ENCODE measurements at regions not wholly inside any gene's neighbourhood (a gene's known extent, or its start where the extent isn't known, plus 50 kb on each side); places are given as distances from the start of the nearest gene placed in this dataset.

DNA sequence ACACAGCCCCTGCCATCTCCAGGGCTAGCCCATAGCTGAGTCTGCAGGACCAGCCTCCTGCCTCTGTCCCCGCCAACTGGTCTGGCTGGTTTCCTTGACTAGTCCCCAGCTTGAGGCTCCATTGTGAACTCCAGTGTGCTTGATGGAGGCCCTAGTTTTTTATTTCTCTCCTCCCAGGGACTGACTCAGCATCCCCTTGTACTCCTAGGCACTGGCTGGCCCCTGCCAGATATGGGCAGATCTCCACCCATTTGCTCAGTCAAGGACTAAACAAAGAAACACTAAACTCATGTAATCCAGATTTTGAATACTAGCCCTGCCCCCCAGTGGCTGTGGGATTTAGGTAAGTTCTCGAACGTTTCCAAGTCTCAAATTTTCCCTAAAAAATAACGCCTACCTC, 415.4 kb upstream of the RORA start:
- intact Hi-C loops (cut with DNase I; ENCODE audit: low total_unique reads) = no loop called here
- TF ChIP-seq, protein P1, sequence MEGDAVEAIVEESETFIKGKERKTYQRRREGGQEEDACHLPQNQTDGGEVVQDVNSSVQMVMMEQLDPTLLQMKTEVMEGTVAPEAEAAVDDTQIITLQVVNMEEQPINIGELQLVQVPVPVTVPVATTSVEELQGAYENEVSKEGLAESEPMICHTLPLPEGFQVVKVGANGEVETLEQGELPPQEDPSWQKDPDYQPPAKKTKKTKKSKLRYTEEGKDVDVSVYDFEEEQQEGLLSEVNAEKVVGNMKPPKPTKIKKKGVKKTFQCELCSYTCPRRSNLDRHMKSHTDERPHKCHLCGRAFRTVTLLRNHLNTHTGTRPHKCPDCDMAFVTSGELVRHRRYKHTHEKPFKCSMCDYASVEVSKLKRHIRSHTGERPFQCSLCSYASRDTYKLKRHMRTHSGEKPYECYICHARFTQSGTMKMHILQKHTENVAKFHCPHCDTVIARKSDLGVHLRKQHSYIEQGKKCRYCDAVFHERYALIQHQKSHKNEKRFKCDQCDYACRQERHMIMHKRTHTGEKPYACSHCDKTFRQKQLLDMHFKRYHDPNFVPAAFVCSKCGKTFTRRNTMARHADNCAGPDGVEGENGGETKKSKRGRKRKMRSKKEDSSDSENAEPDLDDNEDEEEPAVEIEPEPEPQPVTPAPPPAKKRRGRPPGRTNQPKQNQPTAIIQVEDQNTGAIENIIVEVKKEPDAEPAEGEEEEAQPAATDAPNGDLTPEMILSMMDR (IDR thresholded peaks at IDR 0.05) = no peak
- TF ChIP-seq POLR2A (IDR thresholded peaks at IDR 0.05) = no peak
- Histone ChIP-seq H3K36me3 (no peaks in the 10 kb centered on the region), H3K9me3 (no peaks in the 10 kb centered on the region), H3K27ac (no peak overlapping the region), H3K4me1 (no peaks in the 10 kb centered on the region), H3K27me3 (no peaks in the 10 kb centered on the region), H3K4me3 (no peak overlapping the region)
- no peak for DNase-seq

DNA sequence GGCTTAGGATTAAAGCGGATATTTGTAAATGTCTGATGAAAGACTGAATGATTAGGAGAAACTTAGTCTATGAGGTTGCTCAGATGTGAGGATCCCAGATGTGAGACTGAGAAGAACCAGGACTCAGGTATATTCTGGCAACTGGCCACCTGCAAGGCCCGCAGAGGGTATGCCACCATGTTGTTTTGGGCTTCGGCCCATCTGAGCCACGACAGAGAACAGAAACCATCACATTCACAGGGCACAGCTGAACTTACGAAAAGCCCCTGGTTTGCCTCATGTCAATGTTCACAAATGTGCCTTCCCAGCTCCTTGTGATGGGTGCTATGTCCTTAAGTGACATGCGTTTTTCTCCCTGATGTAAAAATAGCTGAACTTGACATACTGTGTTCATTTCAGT, 412.5 kb upstream of the RORA start:
- intact Hi-C loops (cut with DNase I; ENCODE audit: low total_unique reads) = no loop called here
- Histone ChIP-seq H3K4me1 (no peaks in the 10 kb centered on the region), H3K36me3 (no peaks in the 10 kb centered on the region), H3K27ac (no peak overlapping the region), H3K9me3 (no peaks in the 10 kb centered on the region), H3K4me3 (no peak overlapping the region), H3K27me3 (no peaks in the 10 kb centered on the region)
- TF ChIP-seq, protein P1 (IDR thresholded peaks at IDR 0.05) = no peak
- TF ChIP-seq POLR2A (IDR thresholded peaks at IDR 0.05) = no peak
- no peak for DNase-seq

DNA sequence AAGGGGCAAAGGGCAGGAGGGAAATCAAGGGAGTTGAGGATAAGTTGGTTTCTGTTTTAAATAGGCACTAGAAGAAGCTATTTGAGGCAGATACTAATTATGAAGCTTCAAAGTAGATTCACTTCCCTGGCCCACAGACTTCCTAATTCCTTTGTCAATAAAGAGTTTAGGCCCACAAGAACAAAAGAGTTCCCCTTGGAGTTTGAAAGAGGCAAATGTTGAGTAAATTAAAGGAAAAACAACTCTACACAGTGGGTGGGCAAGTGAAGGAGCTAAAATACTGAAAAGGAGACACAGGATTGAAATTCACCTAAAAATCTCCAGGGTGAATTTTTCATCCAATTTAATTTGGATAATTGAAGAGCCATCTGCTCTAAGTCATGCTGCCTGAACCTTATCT, 411.7 kb upstream of the RORA start:
- TF ChIP-seq, protein P1 (IDR thresholded peaks at IDR 0.05) = no peak
- TF ChIP-seq POLR2A (IDR thresholded peaks at IDR 0.05) = no peak
- intact Hi-C loops (cut with DNase I; ENCODE audit: low total_unique reads) = no loop called here
- no peak for DNase-seq

DNA sequence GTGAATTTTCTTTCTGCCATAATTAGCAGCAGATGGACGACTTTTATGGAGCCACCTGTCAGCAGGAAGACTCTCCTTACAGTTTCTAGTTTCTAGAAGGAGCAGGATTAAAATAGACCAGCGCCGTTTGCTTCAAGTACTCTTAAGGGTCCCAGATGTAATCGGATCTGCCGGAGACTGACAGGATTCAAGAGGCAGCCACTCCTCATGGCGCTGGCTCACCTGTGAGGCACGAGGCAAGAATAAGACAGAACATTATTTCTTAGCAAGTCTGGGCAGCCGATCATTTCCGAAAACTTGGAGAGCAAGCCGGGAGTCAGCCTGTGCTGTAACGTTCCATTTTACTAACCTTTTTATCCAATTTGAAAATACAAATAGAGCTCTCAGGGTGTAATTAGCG, 410.4 kb upstream of the RORA start:
- no peak overlapping the region for H3K27ac ChIP-seq
- DNase-seq = no peak
- no peaks in the 10 kb centered on the region for H3K27me3 ChIP-seq
- H3K9me3 ChIP-seq = no peaks in the 10 kb centered on the region
- H3K36me3 ChIP-seq = no peaks in the 10 kb centered on the region
- TF ChIP-seq, protein P1 (IDR thresholded peaks at IDR 0.05) = no peak
- TF ChIP-seq POLR2A (IDR thresholded peaks at IDR 0.05) = no peak
- intact Hi-C loops (cut with DNase I; ENCODE audit: low total_unique reads) = no loop called here
- no peak overlapping the region for H3K4me3 ChIP-seq
- no peaks in the 10 kb centered on the region for H3K4me1 ChIP-seq

More for the DNA sequence above, 411.7 kb upstream of the RORA start:
- no peak overlapping the region for H3K4me3 ChIP-seq
- H3K27ac ChIP-seq = no peak overlapping the region
- no peaks in the 10 kb centered on the region for H3K27me3 ChIP-seq
- H3K4me1 ChIP-seq = no peaks in the 10 kb centered on the region
- no peaks in the 10 kb centered on the region for H3K36me3 ChIP-seq
- H3K9me3 ChIP-seq = no peaks in the 10 kb centered on the region

DNA sequence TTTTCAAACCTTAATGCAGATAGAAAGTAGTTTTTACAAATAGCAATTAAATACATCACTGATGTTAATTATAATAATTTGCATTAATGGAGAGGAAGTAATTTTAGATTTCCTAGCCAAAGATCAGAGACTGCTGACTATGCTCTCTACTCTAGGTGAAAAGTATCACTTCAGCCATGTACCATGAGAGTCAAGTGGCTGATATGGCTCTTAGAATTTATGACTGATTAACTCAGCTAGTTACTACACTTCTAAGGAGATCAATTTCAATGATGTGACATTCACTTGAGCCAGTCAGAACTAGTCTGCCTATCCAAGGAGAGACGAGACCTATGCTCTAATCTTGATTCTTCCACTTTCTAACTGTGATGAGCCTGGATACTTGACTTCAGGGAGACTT, 405.7 kb upstream of the RORA start:
- no peaks in the 10 kb centered on the region for H3K9me3 ChIP-seq
- no peaks in the 10 kb centered on the region for H3K4me1 ChIP-seq
- no peak for TF ChIP-seq POLR2A (IDR thresholded peaks at IDR 0.05)
- TF ChIP-seq, protein P1 (IDR thresholded peaks at IDR 0.05) = no peak
- H3K36me3 ChIP-seq = no peaks in the 10 kb centered on the region
- no peak for DNase-seq
- no peak overlapping the region for H3K4me3 ChIP-seq
- intact Hi-C loops (cut with DNase I; ENCODE audit: low total_unique reads) = no loop called here
- H3K27me3 ChIP-seq = no peaks in the 10 kb centered on the region
- no peak overlapping the region for H3K27ac ChIP-seq

Measured in uterus (tissue), 3 donors.